ENCODE measurements at regions not wholly inside any gene's neighbourhood (a gene's known extent, or its start where the extent isn't known, plus 50 kb on each side); places are given as distances from the start of the nearest gene placed in this dataset.

GRCh38 chr13:78098249-78098648, 179.6 kb upstream of the EDNRB start:
- no peak for TF ChIP-seq CTCF (IDR thresholded peaks at IDR 0.05 in 4 of 5, conservative IDR thresholded peaks at IDR 0.05 in 1 of 5)
- TF ChIP-seq POLR2A (IDR thresholded peaks at IDR 0.05): no peak
